SK-N-SH (cell line): ENCODE measurements at regions not wholly inside any gene's neighbourhood (a gene's known extent, or its start where the extent isn't known, plus 50 kb on each side); places are given as distances from the start of the nearest gene placed in this dataset.

Experiments
- CTCF ChIA-PET: fragments of 300-600, 350-600 bp; formaldehyde crosslinking; extraction: SDS; loops from one replicate; lab custom pipeline; 2021; lab: Yijun Ruan, JAX
- POLR2A ChIA-PET: fragments of 350-600 bp; sonication (Branson Sonifier 250); formaldehyde crosslinking; extraction: SDS; loops from one replicate; lab custom pipeline; 2020; ENCODE audit warnings: antibody characterized with exemption, inconsistent platforms; lab: Yijun Ruan, JAX
- DNase-seq: peaks from one replicate; pipeline ENCODE4 v3.0.0; 2012
- H2AFZ ChIP-seq: fragments of 200-600 bp; sonication (generic); 2 replicates; pipeline ENCODE4 v1.8.1; 2016; ENCODE audit warnings: antibody characterized with exemption, mild to moderate bottlenecking, low read depth
- H3F3A ChIP-seq: fragments of 200-600 bp; sonication (generic); replicated peaks from 2 replicates; pipeline ENCODE3; 2016; ENCODE audit warnings: antibody characterized with exemption, mild to moderate bottlenecking; ENCODE audit not compliant: insufficient read depth
- H3K27ac ChIP-seq, 2 experiments: fragments of 200-500 bp in 1 of 2; fragments of 200-600 bp in 1 of 2; sonication (Bioruptor generic) in 1 of 2; sonication (generic), shearing (Covaris generic) in 1 of 2; 2 replicates each; pipeline versions ENCODE4 v1.5.1 to v1.6.1; 2014 to 2016; ENCODE audit warnings: low read depth in 2 of 2, inconsistent platforms in 1 of 2, low read length in 1 of 2, mild to moderate bottlenecking in 1 of 2, mixed read lengths in 1 of 2
- H3K27me3 ChIP-seq: fragments of 200-600 bp; sonication (generic), shearing (Covaris generic); 2 replicates; pipeline ENCODE4 v1.6.1; 2016; ENCODE audit warnings: mixed run types; ENCODE audit not compliant: insufficient read depth
- H3K36me3 ChIP-seq, 2 experiments: fragments of 200-500 bp in 1 of 2; fragments of 200-600 bp in 1 of 2; sonication (Bioruptor generic) in 1 of 2; sonication (generic) in 1 of 2; replicated peaks in 1 of 2; 2 replicates each; pipeline versions ENCODE3 to v1.5.1; 2014 to 2016; ENCODE audit warnings: low read length in 1 of 2, mild to moderate bottlenecking in 1 of 2; ENCODE audit not compliant: insufficient read depth in 2 of 2, control insufficient read depth in 1 of 2
- H3K4me1 ChIP-seq, 2 experiments: fragments of 200-500 bp in 1 of 2; fragments of 200-600 bp in 1 of 2; sonication (Bioruptor generic) in 1 of 2; sonication (generic), shearing (Covaris generic) in 1 of 2; 2 replicates each; pipeline versions ENCODE4 v1.5.1 to v1.6.1; 2014 to 2016; ENCODE audit warnings: low read depth in 1 of 2, low read length in 1 of 2, mixed run types in 1 of 2; ENCODE audit not compliant: insufficient read depth in 2 of 2, control insufficient read depth in 1 of 2
- H3K4me2 ChIP-seq: fragments of 200-600 bp; sonication (generic), shearing (Covaris generic); 2 replicates; pipeline ENCODE4 v1.6.1; 2017; ENCODE audit warnings: mixed run types
- H3K4me3 ChIP-seq, 2 experiments: fragments of 200-500 bp in 1 of 2; fragments of 200-600 bp in 1 of 2; sonication (Bioruptor generic) in 1 of 2; sonication (generic), shearing (Covaris generic) in 1 of 2; 2 replicates each; pipeline versions ENCODE4 v1.5.1 to v1.8.1; 2014 to 2016; ENCODE audit warnings: low read depth in 2 of 2, inconsistent platforms in 1 of 2, low read length in 1 of 2, mild to moderate bottlenecking in 1 of 2, mixed read lengths in 1 of 2, moderate library complexity in 1 of 2
- H3K79me2 ChIP-seq: fragments of 200-600 bp; sonication (generic); 2 replicates; pipeline ENCODE4 v1.8.1; 2017; ENCODE audit warnings: mild to moderate bottlenecking; ENCODE audit not compliant: insufficient read depth
- H3K9ac ChIP-seq: fragments of 200-600 bp; sonication (generic); 2 replicates; pipeline ENCODE4 v1.6.1; 2017; ENCODE audit warnings: mixed run types
- H3K9me2 ChIP-seq: fragments of 200-600 bp; sonication (generic); 2 replicates; pipeline ENCODE4 v1.6.1; 2017; ENCODE audit warnings: mixed run types
- H3K9me3 ChIP-seq: fragments of 200-600 bp; sonication (generic); 2 replicates; pipeline ENCODE4 v1.6.1; 2017; ENCODE audit warnings: mixed run types, mild to moderate bottlenecking, moderate library complexity
- H4K20me1 ChIP-seq: fragments of 200-600 bp; sonication (generic); 2 replicates; pipeline ENCODE4 v1.6.1; 2017; ENCODE audit warnings: mild to moderate bottlenecking, mixed run types; ENCODE audit not compliant: insufficient read depth
- EP300 ChIP-seq, 2 experiments: IDR thresholded peaks; 2 replicates each; pipeline versions ENCODE4 v1.4.0 to v1.6.1; 2012; ENCODE audit warnings: borderline replicate concordance in 1 of 2, low read depth in 1 of 2, low read length in 1 of 2
- FOXJ3 ChIP-seq: sonication (generic); formaldehyde crosslinking; IDR thresholded peaks from 2 replicates; pipeline ENCODE4 v1.5.1; 2020; ENCODE audit warnings: mild to moderate bottlenecking, missing genetic modification reagents
- FOXM1 ChIP-seq: IDR thresholded peaks from 2 replicates; pipeline ENCODE4 v1.4.0; 2012; ENCODE audit warnings: low read depth, mild to moderate bottlenecking
- GABPA ChIP-seq: IDR thresholded peaks from 2 replicates; pipeline ENCODE4 v1.4.0; 2012; ENCODE audit warnings: low read depth, mild to moderate bottlenecking
- IRF3 ChIP-seq: fragments of 150-350 bp; IDR thresholded peaks from 2 replicates; pipeline ENCODE4 v1.6.1; 2016; ENCODE audit warnings: mild to moderate bottlenecking, low read depth, low read length
- MEF2A ChIP-seq: IDR thresholded peaks from 2 replicates; pipeline ENCODE4 v1.4.0; 2012; ENCODE audit warnings: low read depth, borderline replicate concordance
- NRF1 ChIP-seq: IDR thresholded peaks from 2 replicates; pipeline ENCODE4 v1.6.1; 2012; ENCODE audit warnings: low read depth, mild to moderate bottlenecking, low read length
- PBX3 ChIP-seq: IDR thresholded peaks from 2 replicates; pipeline ENCODE4; 2012
- RAD21 ChIP-seq: IDR thresholded peaks from 2 replicates; pipeline ENCODE4 v1.6.1; 2012; ENCODE audit warnings: mild to moderate bottlenecking, low read length
- RCOR1 ChIP-seq: fragments of 150-350 bp; IDR thresholded peaks from 2 replicates; pipeline ENCODE4 v1.6.1; 2017; ENCODE audit warnings: antibody characterized with exemption, low read length
- REST ChIP-seq: IDR thresholded peaks from 2 replicates; pipeline ENCODE4 v1.6.1; 2012; ENCODE audit warnings: mild to moderate bottlenecking, low read depth, low read length, moderate library complexity
- SMC3 ChIP-seq: IDR thresholded peaks from 2 replicates; pipeline ENCODE4 v1.6.1; 2012; ENCODE audit warnings: low read depth, low read length, improper control_type of control experiment
- TAF1 ChIP-seq: IDR thresholded peaks from 2 replicates; pipeline ENCODE4 v1.6.1; 2012; ENCODE audit warnings: low read depth, mild to moderate bottlenecking, low read length, moderate library complexity, borderline replicate concordance
- TCF12 ChIP-seq: IDR thresholded peaks from 2 replicates; pipeline ENCODE4 v1.4.0; 2012
- TEAD4 ChIP-seq: IDR thresholded peaks from 2 replicates; pipeline ENCODE4 v1.4.0; 2012; ENCODE audit warnings: mild to moderate bottlenecking, borderline replicate concordance; ENCODE audit not compliant: insufficient read depth
- YY1 ChIP-seq: IDR thresholded peaks from 2 replicates; pipeline ENCODE4 v1.4.0; 2012; ENCODE audit warnings: low read depth, mild to moderate bottlenecking
- WGBS: methylation state at CpG from one replicate; pipeline ENCODE4 v1.1.6; 2017; ENCODE audit warnings: low lambda C conversion rate; 5-methylcytosine and 5-hydroxymethylcytosine counted together
- TF ChIP-seq, protein P1 (sequence below): fragments of 200-600 bp; sonication (generic); IDR thresholded peaks from 2 replicates; pipeline ENCODE4 v1.6.1; 2017; ENCODE audit warnings: antibody characterized with exemption, mild to moderate bottlenecking, moderate library complexity
- TF ChIP-seq, protein P2 (sequence below): fragments of 150-350 bp; IDR thresholded peaks from 2 replicates; pipeline ENCODE4 v1.6.1; 2017; ENCODE audit warnings: antibody characterized with exemption, low read length, low read depth, borderline replicate concordance

DNA sequence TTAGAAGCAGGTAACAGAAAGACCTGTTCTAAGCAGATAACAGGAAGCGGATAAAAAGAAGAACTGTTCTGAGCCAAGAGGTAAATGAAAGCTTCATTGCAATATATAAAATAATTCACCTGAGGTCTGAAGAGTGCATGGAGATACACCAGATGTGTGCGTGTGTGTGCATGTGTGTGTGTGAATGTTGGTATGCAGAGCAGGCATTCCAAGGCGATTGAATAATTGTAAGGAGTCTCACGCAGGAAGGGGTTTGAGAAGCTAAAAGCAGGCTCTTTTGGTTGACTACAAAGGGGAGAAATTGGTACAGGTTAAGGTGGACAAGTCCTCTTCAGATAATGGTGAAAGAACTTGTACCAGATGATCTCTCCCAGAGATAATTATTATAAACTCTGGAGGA lies 450.6 kb downstream of the DNAJB9 start:
- Histone ChIP-seq H3K27ac (no peak overlapping the region), H3K9ac (no peak overlapping the region), H3K9me2 (no peaks in the 10 kb centered on the region; the same call in 1 of the 2 replicates), H2AFZ (no peak overlapping the region), H3K36me3 (no peaks in the 10 kb centered on the region), H3K79me2 (no peaks in the 10 kb centered on the region), H3K4me3 (no peak overlapping the region), H3K27me3 (no peaks in the 10 kb centered on the region), H3K4me2 (no peak overlapping the region), H4K20me1 (no peaks in the 10 kb centered on the region), H3K9me3 (0 out of 2 replicates have a peak, but pooled peaks cover 6% of the 10 kb centered on the region), H3K4me1 (no peaks in the 10 kb centered on the region), H3F3A (no peaks in the 10 kb centered on the region)
- POLR2A ChIA-PET: no interaction called here
- 33% methylated on average over 4 of the region's 4 CpGs for WGBS
- DNase-seq: no peak
- TF ChIP-seq FOXJ3 (no peak), EP300 (IDR thresholded peaks at IDR 0.05; ENCODE audit: borderline replicate concordance in 1 of 2, low read depth in 1 of 2, low read length in 1 of 2) (no peak), MEF2A (no peak), TEAD4 (no peak), NRF1 (no peak), YY1 (no peak), TAF1 (no peak), RCOR1 (no peak), SMC3 (no peak), RAD21 (no peak), PBX3 (no peak), TCF12 (no peak), GABPA (no peak), IRF3 (no peak), FOXM1 (no peak), REST (no peak)
- TF ChIP-seq, protein P1, sequence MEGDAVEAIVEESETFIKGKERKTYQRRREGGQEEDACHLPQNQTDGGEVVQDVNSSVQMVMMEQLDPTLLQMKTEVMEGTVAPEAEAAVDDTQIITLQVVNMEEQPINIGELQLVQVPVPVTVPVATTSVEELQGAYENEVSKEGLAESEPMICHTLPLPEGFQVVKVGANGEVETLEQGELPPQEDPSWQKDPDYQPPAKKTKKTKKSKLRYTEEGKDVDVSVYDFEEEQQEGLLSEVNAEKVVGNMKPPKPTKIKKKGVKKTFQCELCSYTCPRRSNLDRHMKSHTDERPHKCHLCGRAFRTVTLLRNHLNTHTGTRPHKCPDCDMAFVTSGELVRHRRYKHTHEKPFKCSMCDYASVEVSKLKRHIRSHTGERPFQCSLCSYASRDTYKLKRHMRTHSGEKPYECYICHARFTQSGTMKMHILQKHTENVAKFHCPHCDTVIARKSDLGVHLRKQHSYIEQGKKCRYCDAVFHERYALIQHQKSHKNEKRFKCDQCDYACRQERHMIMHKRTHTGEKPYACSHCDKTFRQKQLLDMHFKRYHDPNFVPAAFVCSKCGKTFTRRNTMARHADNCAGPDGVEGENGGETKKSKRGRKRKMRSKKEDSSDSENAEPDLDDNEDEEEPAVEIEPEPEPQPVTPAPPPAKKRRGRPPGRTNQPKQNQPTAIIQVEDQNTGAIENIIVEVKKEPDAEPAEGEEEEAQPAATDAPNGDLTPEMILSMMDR: no peak
- TF ChIP-seq, protein P2, sequence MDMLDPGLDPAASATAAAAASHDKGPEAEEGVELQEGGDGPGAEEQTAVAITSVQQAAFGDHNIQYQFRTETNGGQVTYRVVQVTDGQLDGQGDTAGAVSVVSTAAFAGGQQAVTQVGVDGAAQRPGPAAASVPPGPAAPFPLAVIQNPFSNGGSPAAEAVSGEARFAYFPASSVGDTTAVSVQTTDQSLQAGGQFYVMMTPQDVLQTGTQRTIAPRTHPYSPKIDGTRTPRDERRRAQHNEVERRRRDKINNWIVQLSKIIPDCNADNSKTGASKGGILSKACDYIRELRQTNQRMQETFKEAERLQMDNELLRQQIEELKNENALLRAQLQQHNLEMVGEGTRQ: no peak
- TF ChIP-seq, all 33 proteins: peak for 0
- CTCF ChIA-PET: no interaction called here
